ENCODE measurements at regions not wholly inside any gene's neighbourhood (a gene's known extent, or its start where the extent isn't known, plus 50 kb on each side); places are given as distances from the start of the nearest gene placed in this dataset.

- no peak for TF ChIP-seq ZNF34 (CRISPR knock-in tag; IDR thresholded peaks at IDR 0.05; ENCODE audit: borderline replicate concordance)
- TF ChIP-seq NR2F1 (CRISPR knock-in tag; IDR thresholded peaks at IDR 0.05): no peak
- no peak for TF ChIP-seq SP1 (IDR thresholded peaks at IDR 0.05)
- TF ChIP-seq SP1 (CRISPR knock-in tag; IDR thresholded peaks at IDR 0.05): no peak
- no peak for TF ChIP-seq HHEX (CRISPR knock-in tag; IDR thresholded peaks at IDR 0.05)
- TF ChIP-seq PCBP2 (optimal IDR thresholded peaks at IDR 0.05; ENCODE audit: low read depth, low read length, poor library complexity, severe bottlenecking): no peak
- TF ChIP-seq REXO4 (CRISPR knock-in tag; IDR thresholded peaks at IDR 0.05; ENCODE audit: borderline replicate concordance): no peak
Measured at GRCh38 chr2:120888851-120889250, 153.2 kb downstream of the GLI2 start (continued).

- TF ChIP-seq ZSCAN25 (CRISPR knock-in tag; IDR thresholded peaks at IDR 0.05) (no peak), RXRA (CRISPR knock-in tag; IDR thresholded peaks at IDR 0.05) (no peak), TP53 (CRISPR knock-in tag; conservative IDR thresholded peaks at IDR 0.05) (no peak), ZNF354B (CRISPR knock-in tag; IDR thresholded peaks at IDR 0.05) (no peak), ZNF672 (CRISPR knock-in tag; IDR thresholded peaks at IDR 0.05) (no peak), GATA4 (IDR thresholded peaks at IDR 0.05; ENCODE audit: borderline replicate concordance, low read depth) (no peak), KMT2B (CRISPR knock-in tag; IDR thresholded peaks at IDR 0.05) (no peak), HBP1 (CRISPR knock-in tag; IDR thresholded peaks at IDR 0.05; ENCODE audit: low read depth) (no peak), CSRNP1 (CRISPR knock-in tag; IDR thresholded peaks at IDR 0.05) (no peak), MXD3 (CRISPR knock-in tag; IDR thresholded peaks at IDR 0.05) (no peak)
- no TSS peak for BruUV-seq (replicated peaks)
- Histone ChIP-seq H3K4me2 (ENCODE audit: low read depth, low read length) (no peak overlapping the region), H3K27ac (ENCODE audit: extremely low read length, insufficient read depth, low read length) (no peak overlapping the region), H3K9ac (ENCODE audit: insufficient read depth, low read depth, low read length) (no peak overlapping the region), H4K20me1 (ENCODE audit: insufficient read depth, low read length) (no peaks in the 10 kb centered on the region; the same call in 1 of the 2 replicates), H3K9me3 (ENCODE audit: low read length) (no peaks in the 10 kb centered on the region), H3K27me3 (ENCODE audit: control insufficient read depth in 1 of 2, insufficient read depth in 2 of 2, low read length in 2 of 2) (peaks cover 14 to 82% of the 10 kb centered on the region in 2 experiments; a peak in 4 of 5 replicates), H2AFZ (ENCODE audit: low read length) (no peak overlapping the region), H3K4me3 (replicated peaks in 1 of 3; ENCODE audit: insufficient read depth in 1 of 3, low read depth in 2 of 3, low read length in 3 of 3) (no peak overlapping the region), H3K4me1 (ENCODE audit: insufficient read depth, low read length) (peaks cover 14% of the 10 kb centered on the region), H3K36me3 (replicated peaks in 1 of 2; ENCODE audit: control insufficient read depth in 1 of 2, insufficient read depth in 2 of 2, low read length in 2 of 2) (no peaks in the 10 kb centered on the region), H3K79me2 (ENCODE audit: insufficient read depth, low read length) (no peaks in the 10 kb centered on the region)
- no peak for FAIRE-seq
- intact Hi-C loops (cut with micrococcal nuclease; ENCODE audit: unreplicated experiment) (no loop called here), in situ Hi-C loops (cut with HindIII; ENCODE audit: extremely low pct_ligation_motif_present, low pct_unique_long_range_greater_than_20kb) (no loop called here)
- WGBS (ENCODE audit: low lambda C conversion rate): 12% methylated on average over 3 of the region's 3 CpGs
- no peak for ATAC-seq
- CTCF ChIA-PET (ENCODE audit: low intra/inter-chr PET ratio, low total read pairs): no interaction called here
- POLR2A ChIA-PET: no interaction called here
- DNase-seq (ENCODE audit: low spot score): no peak
Measured at GRCh38 chr2:120889936-120890335, 154.3 kb downstream of the GLI2 start.

Measured in HepG2 (cell line).